Right lobe of liver (tissue), 6 donors: ENCODE measurements at regions not wholly inside any gene's neighbourhood (a gene's known extent, or its start where the extent isn't known, plus 50 kb on each side); places are given as distances from the start of the nearest gene placed in this dataset.

Experiments used
- ATAC-seq, 4 donors: fragments of 200-7000 bp; cut with Tn5 transposase; one replicate each; pipeline ENCODE4 v1.9.1; 2020; ENCODE audit warnings: mild to moderate bottlenecking in 4 of 4, moderate library complexity in 4 of 4
- DNase-seq, 3 donors: peaks; one replicate each; pipeline ENCODE4 v3.0.0-alpha.2; 2020
- H3K27ac ChIP-seq, 3 donors: fragments of 200-600 bp; one replicate each; pipeline ENCODE4 v1.8.0; 2022
- H3K27me3 ChIP-seq, 2 donors: fragments of 200-600 bp; one replicate each; pipeline ENCODE4 v1.8.0; 2022
- H3K36me3 ChIP-seq, 4 donors: fragments of 200-600 bp; sonication (generic) in 1 of 4; one replicate each; pipeline versions ENCODE4 v1.5.1 to v1.8.0; 2017 to 2022; ENCODE audit warnings: control low read depth in 1 of 4
- H3K4me1 ChIP-seq, 4 donors: fragments of 200-600 bp; sonication (generic) in 1 of 4; one replicate each; pipeline versions ENCODE4 v1.5.1 to v1.8.0; 2017 to 2022; ENCODE audit warnings: control low read depth in 1 of 4
- H3K4me3 ChIP-seq, 3 donors: fragments of 200-600 bp; one replicate each; pipeline ENCODE4 v1.8.0; 2022
- H3K9me3 ChIP-seq, 4 donors: fragments of 200-600 bp; sonication (generic) in 1 of 4; one replicate each; pipeline versions ENCODE4 v1.5.1 to v1.8.0; 2017 to 2022; ENCODE audit warnings: control low read depth in 1 of 4
- POLR2A ChIP-seq: fragments of 450-650 bp; IDR thresholded peaks from one replicate; pipeline ENCODE4 v1.6.1; 2017; ENCODE audit warnings: antibody characterized with exemption, mild to moderate bottlenecking
- WGBS: methylation state at CpG from one replicate; pipeline ENCODE4 v1.1.6; 2018; ENCODE audit warnings: low coverage, low lambda C conversion rate; ENCODE audit not compliant: insufficient coverage; ENCODE audit errors: missing lambda C conversion rate; 5-methylcytosine and 5-hydroxymethylcytosine counted together
- intact Hi-C, 2 donors: fragments of 100-400 bp; cut with DNase I; formaldehyde crosslinking; loops; one replicate each; pipeline versions ENCODE4 v1.11.2 to v1.14.1; 2022
- TF ChIP-seq, protein P1 (sequence below), 4 donors: fragments of 200-600 bp in 3 of 4; fragments of 450-650 bp in 1 of 4; IDR thresholded peaks; one replicate each; pipeline versions ENCODE4 v1.5.1 to v1.8.0; 2016 to 2022; ENCODE audit warnings: antibody characterized with exemption in 4 of 4, mild to moderate bottlenecking in 2 of 4
- donor health status: DM: no; HTN: yes; CAD: no.
- donor health status: DM: no; HTN: no; CAD: no.
- donor health status: DM: no; HTN: no; CAD: no.
- donor health status: DM: no; HTN: yes; CAD: no.
- donor health status: DM: no; HTN: yes; CAD: no.

- H3K4me1 ChIP-seq, result no peaks in the 10 kb centered on the region
- no peak overlapping the region for H3K27ac ChIP-seq
- DNase-seq, result no peak
- no peaks in the 10 kb centered on the region for H3K36me3 ChIP-seq
- no peak overlapping the region for H3K4me3 ChIP-seq
- intact Hi-C loops, result no loop called here
- no peaks in the 10 kb centered on the region for H3K27me3 ChIP-seq
- no peak for ATAC-seq
- no peaks in the 10 kb centered on the region for H3K9me3 ChIP-seq
- no peak for TF ChIP-seq POLR2A
- TF ChIP-seq, protein P1, sequence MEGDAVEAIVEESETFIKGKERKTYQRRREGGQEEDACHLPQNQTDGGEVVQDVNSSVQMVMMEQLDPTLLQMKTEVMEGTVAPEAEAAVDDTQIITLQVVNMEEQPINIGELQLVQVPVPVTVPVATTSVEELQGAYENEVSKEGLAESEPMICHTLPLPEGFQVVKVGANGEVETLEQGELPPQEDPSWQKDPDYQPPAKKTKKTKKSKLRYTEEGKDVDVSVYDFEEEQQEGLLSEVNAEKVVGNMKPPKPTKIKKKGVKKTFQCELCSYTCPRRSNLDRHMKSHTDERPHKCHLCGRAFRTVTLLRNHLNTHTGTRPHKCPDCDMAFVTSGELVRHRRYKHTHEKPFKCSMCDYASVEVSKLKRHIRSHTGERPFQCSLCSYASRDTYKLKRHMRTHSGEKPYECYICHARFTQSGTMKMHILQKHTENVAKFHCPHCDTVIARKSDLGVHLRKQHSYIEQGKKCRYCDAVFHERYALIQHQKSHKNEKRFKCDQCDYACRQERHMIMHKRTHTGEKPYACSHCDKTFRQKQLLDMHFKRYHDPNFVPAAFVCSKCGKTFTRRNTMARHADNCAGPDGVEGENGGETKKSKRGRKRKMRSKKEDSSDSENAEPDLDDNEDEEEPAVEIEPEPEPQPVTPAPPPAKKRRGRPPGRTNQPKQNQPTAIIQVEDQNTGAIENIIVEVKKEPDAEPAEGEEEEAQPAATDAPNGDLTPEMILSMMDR (IDR thresholded peaks at IDR 0.05), result no peak
- 27% methylated on average over 1 of the region's 1 CpG for WGBS
Measured at GRCh38 chr3:132247211-132247610, 70.0 kb upstream of the ACP3 start.

- no peak for TF ChIP-seq POLR2A
- TF ChIP-seq, protein P1 (IDR thresholded peaks at IDR 0.05), result no peak
- DNase-seq, result no peak
- WGBS, result 42% methylated on average over 1 of the region's 1 CpG
- no peak overlapping the region for H3K4me3 ChIP-seq
- H3K4me1 ChIP-seq, result no peaks in the 10 kb centered on the region
- H3K9me3 ChIP-seq, result no peaks in the 10 kb centered on the region
- H3K27ac ChIP-seq, result no peak overlapping the region
- intact Hi-C loops, result no loop called here
- H3K36me3 ChIP-seq, result no peaks in the 10 kb centered on the region
- no peaks in the 10 kb centered on the region for H3K27me3 ChIP-seq
- ATAC-seq, result no peak
Measured at GRCh38 chr3:132248490-132248889, 68.7 kb upstream of the ACP3 start.

DNA sequence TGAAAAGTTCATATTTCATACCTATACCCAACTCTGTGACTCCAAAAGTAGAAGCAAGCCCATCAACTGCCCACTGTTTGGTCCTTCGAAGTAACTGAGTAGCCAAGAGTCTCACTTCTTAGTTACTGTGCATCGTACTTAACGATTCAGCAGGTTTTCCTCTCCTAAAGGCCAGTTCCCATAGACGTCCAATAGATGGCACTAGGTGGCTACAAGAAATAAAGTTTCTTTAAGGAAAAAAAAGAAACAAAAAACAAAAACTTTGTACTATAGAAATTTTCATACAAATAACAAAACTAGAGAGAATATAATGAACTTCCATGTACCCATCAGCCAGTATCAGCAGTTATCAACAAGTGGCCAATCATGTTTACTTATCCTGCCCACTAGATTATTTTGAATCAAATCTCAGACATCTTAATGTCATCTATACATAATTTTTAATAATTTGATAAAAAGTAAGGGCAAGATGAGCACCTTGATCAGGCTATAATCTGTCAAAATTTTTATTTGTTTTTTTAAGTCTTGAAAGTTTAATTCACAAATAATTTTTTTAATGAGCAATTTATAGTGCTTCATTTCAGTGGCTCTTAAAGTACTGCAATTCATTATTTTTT lies 63.8 kb upstream of the ACP3 start:
- ATAC-seq (peak; percentile 72 to 86 (median 78)), DNase-seq (no peak)
- Histone ChIP-seq H3K27ac (no peak overlapping the region), H3K9me3 (no peaks in the 10 kb centered on the region), H3K4me1 (no peaks in the 10 kb centered on the region), H3K36me3 (no peaks in the 10 kb centered on the region), H3K4me3 (no peak overlapping the region), H3K27me3 (no peaks in the 10 kb centered on the region)
- intact Hi-C loops, result loop anchor here in 1 of 2 donors (5.0 kb wide), 1 partner anchor 89 kb away; no protein-coding TSS in a partner anchor
- 3% methylated on average over 4 of the region's 4 CpGs for WGBS
- TF ChIP-seq, protein P1 (IDR thresholded peaks at IDR 0.05), result peak; percentile 55 to 75 (median 68)
- TF ChIP-seq POLR2A, result no peak

GRCh38 chr3:132254076-132254755 lies 63.0 kb upstream of the ACP3 start:
- Histone ChIP-seq H3K36me3 (no peaks in the 10 kb centered on the region), H3K4me3 (no peak overlapping the region), H3K27ac (no peak overlapping the region), H3K9me3 (no peaks in the 10 kb centered on the region), H3K4me1 (no peaks in the 10 kb centered on the region), H3K27me3 (no peaks in the 10 kb centered on the region)
- ATAC-seq, result no peak
- 67% methylated on average over 4 of the region's 4 CpGs for WGBS
- no peak for DNase-seq
- intact Hi-C loops, result loop anchor here in 1 of 2 donors (5.0 kb wide), 1 partner anchor 88 kb away; no protein-coding TSS in a partner anchor
- no peak for TF ChIP-seq POLR2A
- TF ChIP-seq, protein P1 (IDR thresholded peaks at IDR 0.05), result no peak
